ENCODE measurements at regions not wholly inside any gene's neighbourhood (a gene's known extent, or its start where the extent isn't known, plus 50 kb on each side); places are given as distances from the start of the nearest gene placed in this dataset.

DNA sequence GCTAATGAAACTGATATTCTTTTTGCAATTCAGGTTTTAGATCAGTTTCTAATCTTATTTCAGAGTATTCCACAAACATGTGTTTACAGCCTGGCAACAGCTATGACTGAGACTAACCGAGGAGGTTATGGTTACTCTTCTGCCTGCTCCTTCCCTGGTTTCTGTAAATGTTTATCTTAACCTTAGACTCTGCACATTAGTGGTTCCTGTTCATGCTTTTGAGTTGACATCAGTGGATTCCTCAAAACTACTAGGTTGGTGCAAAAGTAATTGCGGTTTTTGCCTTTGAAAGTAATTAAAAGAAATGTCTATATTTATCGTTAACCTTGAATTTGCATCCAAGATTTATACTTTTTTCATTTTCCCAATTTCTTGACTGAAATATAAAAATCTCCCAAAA is 237.0 kb upstream of the TSHZ3 start:
- TF ChIP-seq, protein P1, sequence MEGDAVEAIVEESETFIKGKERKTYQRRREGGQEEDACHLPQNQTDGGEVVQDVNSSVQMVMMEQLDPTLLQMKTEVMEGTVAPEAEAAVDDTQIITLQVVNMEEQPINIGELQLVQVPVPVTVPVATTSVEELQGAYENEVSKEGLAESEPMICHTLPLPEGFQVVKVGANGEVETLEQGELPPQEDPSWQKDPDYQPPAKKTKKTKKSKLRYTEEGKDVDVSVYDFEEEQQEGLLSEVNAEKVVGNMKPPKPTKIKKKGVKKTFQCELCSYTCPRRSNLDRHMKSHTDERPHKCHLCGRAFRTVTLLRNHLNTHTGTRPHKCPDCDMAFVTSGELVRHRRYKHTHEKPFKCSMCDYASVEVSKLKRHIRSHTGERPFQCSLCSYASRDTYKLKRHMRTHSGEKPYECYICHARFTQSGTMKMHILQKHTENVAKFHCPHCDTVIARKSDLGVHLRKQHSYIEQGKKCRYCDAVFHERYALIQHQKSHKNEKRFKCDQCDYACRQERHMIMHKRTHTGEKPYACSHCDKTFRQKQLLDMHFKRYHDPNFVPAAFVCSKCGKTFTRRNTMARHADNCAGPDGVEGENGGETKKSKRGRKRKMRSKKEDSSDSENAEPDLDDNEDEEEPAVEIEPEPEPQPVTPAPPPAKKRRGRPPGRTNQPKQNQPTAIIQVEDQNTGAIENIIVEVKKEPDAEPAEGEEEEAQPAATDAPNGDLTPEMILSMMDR (IDR thresholded peaks at IDR 0.05), result no peak
- TF ChIP-seq POLR2AphosphoS5 (IDR thresholded peaks at IDR 0.05), result no peak

Measured in upper lobe of left lung (tissue), 4 donors.